PC-9 (cell line): ENCODE measurements at regions not wholly inside any gene's neighbourhood (a gene's known extent, or its start where the extent isn't known, plus 50 kb on each side); places are given as distances from the start of the nearest gene placed in this dataset.

Experiments used
- BruUV-seq: library from RNA; stranded (reverse); fragments of 400-500 nt; replicated peaks from 2 replicates; lab custom pipeline; 2021; lab: Mats Ljungman, UMichigan
- CTCF ChIA-PET: fragments of 300-600 bp; sonication (Branson Sonifier 250); formaldehyde crosslinking; loops from one replicate; lab custom pipeline; 2022; ENCODE audit warnings: antibody characterized with exemption; lab: Charles Lee
- POLR2A ChIA-PET: fragments of 300-600 bp; sonication (Branson Sonifier 250); formaldehyde crosslinking; loops from one replicate; lab custom pipeline; 2022; ENCODE audit warnings: antibody characterized with exemption; ENCODE audit not compliant: unreplicated experiment; lab: Charles Lee
- DNase-seq, 2 experiments: peaks; one replicate each; pipeline versions ENCODE4 v3.0.0 to v3.0.0-alpha.2; 2015 to 2022; ENCODE audit warnings: mixed read lengths in 1 of 2
- H2AFZ ChIP-seq: fragments of 200-600 bp; sonication (generic); 2 replicates; pipeline ENCODE4 v1.8.1; 2017; ENCODE audit warnings: antibody characterized with exemption
- H3F3A ChIP-seq: fragments of 200-600 bp; sonication (generic); 2 replicates; pipeline ENCODE4 v1.8.1; 2017; ENCODE audit warnings: antibody characterized with exemption, mild to moderate bottlenecking, low read depth; ENCODE audit not compliant: insufficient read depth
- H3K27ac ChIP-seq: fragments of 200-600 bp; sonication (generic); 2 replicates; pipeline ENCODE4 v1.6.1; 2016; ENCODE audit warnings: mixed run types
- H3K27me3 ChIP-seq: fragments of 200-600 bp; sonication (generic); 2 replicates; pipeline ENCODE4 v1.6.1; 2016; ENCODE audit warnings: low read depth, mixed run types; ENCODE audit not compliant: insufficient read depth
- H3K36me3 ChIP-seq: fragments of 200-600 bp; sonication (generic); 2 replicates; pipeline ENCODE4 v1.6.1; 2016; ENCODE audit warnings: low read depth, mixed run types
- H3K4me1 ChIP-seq: fragments of 200-600 bp; sonication (generic); replicated peaks from 2 replicates; pipeline ENCODE4 v1.6.1; 2016; ENCODE audit warnings: mixed run types; ENCODE audit not compliant: insufficient read depth
- H3K4me2 ChIP-seq: fragments of 200-600 bp; sonication (generic); 2 replicates; pipeline ENCODE4 v1.6.1; 2017; ENCODE audit warnings: mixed run types
- H3K4me3 ChIP-seq: fragments of 200-600 bp; sonication (generic); 2 replicates; pipeline ENCODE4 v1.6.1; 2016; ENCODE audit warnings: mixed run types
- H3K79me2 ChIP-seq: fragments of 200-600 bp; sonication (generic); 2 replicates; pipeline ENCODE4 v1.6.1; 2017; ENCODE audit warnings: low read depth, mixed run types
- H3K9me2 ChIP-seq: fragments of 200-600 bp; sonication (generic); 2 replicates; pipeline ENCODE4 v1.8.1; 2017; ENCODE audit warnings: mild to moderate bottlenecking; ENCODE audit not compliant: insufficient read depth
- H3K9me3 ChIP-seq: fragments of 200-600 bp; sonication (generic); 2 replicates; pipeline ENCODE4 v1.8.1; 2016; ENCODE audit warnings: low read depth; ENCODE audit not compliant: insufficient read depth
- H4K20me1 ChIP-seq: fragments of 200-600 bp; sonication (generic); 2 replicates; pipeline ENCODE4 v1.8.1; 2017; ENCODE audit not compliant: insufficient read depth
- CTCF ChIP-seq: fragments of 200-600 bp; sonication (generic); conservative IDR thresholded peaks from 2 replicates; pipeline ENCODE4 v1.6.1; 2017; ENCODE audit warnings: mixed run types, antibody characterized with exemption, mild to moderate bottlenecking, moderate library complexity
- EZH2 ChIP-seq: fragments of 200-600 bp; sonication (generic); IDR thresholded peaks from 2 replicates; pipeline ENCODE4 v1.8.0; 2017; ENCODE audit warnings: antibody characterized with exemption, low read depth
- intact Hi-C: fragments of 100-400 bp; cut with micrococcal nuclease; formaldehyde crosslinking; loops from one replicate; pipeline ENCODE4 v1.10.0; 2022; ENCODE audit not compliant: unreplicated experiment

DNA sequence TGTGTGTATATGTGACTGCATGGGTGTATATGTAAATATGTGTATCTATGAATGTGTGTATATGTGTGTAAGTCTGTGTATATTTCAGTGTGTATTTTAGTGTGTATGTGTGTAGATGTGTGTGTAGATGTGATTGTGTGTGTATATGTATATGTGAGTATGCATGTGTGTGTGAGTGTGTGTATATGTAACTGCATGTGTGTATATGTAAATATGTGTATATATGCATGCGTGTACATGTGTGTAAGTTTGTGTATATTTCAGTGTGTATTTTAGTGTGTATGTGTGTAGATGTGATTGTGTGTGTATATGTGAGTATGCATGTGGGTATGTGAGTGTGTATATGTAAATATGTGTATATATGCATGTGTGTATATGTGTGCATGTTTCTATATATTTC, 169.9 kb downstream of the MN1 start:
- Histone ChIP-seq H3K4me2 (no peak overlapping the region), H4K20me1 (no peaks in the 10 kb centered on the region), H3K27me3 (no peaks in the 10 kb centered on the region), H3K4me3 (no peak overlapping the region), H2AFZ (no peak overlapping the region), H3K79me2 (no peaks in the 10 kb centered on the region), H3K9me2 (no peaks in the 10 kb centered on the region), H3K27ac (no peak overlapping the region), H3F3A (peaks cover 25% of the 10 kb centered on the region; the same call in 1 of the 2 replicates), H3K4me1 (peaks cover 27% of the 10 kb centered on the region), H3K36me3 (no peaks in the 10 kb centered on the region), H3K9me3 (no peaks in the 10 kb centered on the region; the same call in 1 of the 2 replicates)
- CTCF ChIA-PET = no interaction called here
- DNase-seq = no peak
- BruUV-seq = no TSS peak
- POLR2A ChIA-PET = no interaction called here
- intact Hi-C loops = no loop called here
- TF ChIP-seq EZH2 = no peak
- TF ChIP-seq CTCF = no peak

DNA sequence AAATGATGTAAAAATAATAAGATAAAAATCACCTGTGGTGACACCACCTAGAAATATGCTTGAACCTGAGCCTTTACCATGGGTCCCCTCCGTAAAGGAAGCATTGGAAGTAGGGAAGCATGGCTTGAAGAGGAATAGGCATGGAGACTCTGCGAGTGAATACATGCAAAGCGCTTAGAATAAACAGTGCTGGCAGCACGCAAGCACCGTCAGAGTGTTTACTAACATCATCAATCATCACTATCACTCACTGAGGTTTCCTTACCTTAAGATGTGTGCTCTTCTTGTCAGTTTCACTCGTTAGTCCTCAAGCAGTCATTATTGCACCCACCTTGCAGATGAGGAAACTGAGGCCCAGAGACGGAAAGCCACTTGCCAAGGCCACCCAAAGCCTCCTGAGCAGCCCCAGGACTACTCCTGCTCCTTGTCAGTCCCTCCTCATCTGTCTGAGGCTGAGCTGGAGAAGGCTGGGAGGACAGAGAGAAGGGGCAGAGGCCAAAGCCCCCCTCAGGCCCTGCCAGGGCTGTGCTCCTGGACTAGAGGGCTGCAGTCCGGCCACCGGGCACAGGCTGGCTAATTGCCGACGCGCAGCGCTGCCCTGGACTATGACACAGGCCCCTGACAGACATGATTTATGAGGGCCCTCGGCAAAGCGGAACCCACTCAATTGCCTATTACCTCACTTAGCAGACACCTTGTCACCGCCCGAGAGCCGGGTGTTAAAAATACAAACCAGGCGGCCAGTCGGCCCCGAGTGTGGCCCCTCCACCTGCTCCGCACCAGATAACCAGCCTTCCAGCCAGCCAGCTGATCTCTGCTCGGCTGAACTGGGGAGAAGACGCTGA, 168.9 kb downstream of the MN1 start:
- H4K20me1 ChIP-seq = no peaks in the 10 kb centered on the region
- no peaks in the 10 kb centered on the region for H3K27me3 ChIP-seq
- H3K27ac ChIP-seq = no peak overlapping the region
- peaks cover 22% of the 10 kb centered on the region for H3K4me1 ChIP-seq
- H3K79me2 ChIP-seq = no peaks in the 10 kb centered on the region
- BruUV-seq = no TSS peak
- TF ChIP-seq CTCF (no peak), EZH2 (no peak)
- no peak overlapping the region for H2AFZ ChIP-seq
- no peaks in the 10 kb centered on the region for H3K9me2 ChIP-seq
- ChIA-PET POLR2A (no interaction called here), CTCF (interaction anchor here (0.6 kb wide), 1 partner anchor 38 kb away, joined by 3 read pairs; no protein-coding TSS in a partner anchor)
- no peak overlapping the region for H3K4me3 ChIP-seq
- no peak overlapping the region for H3K4me2 ChIP-seq
- H3K36me3 ChIP-seq = no peaks in the 10 kb centered on the region
- peak in 1 of 2 experiments; percentile 12 for DNase-seq
- peaks cover 25% of the 10 kb centered on the region; the same call in 1 of the 2 replicates for H3F3A ChIP-seq
- intact Hi-C loops = no loop called here
- no peaks in the 10 kb centered on the region; the same call in 1 of the 2 replicates for H3K9me3 ChIP-seq

GRCh38 chr22:27633296-27633871, 168.2 kb downstream of the MN1 start:
- intact Hi-C loops = no loop called here
- Histone ChIP-seq H3K4me1 (peaks cover 18% of the 10 kb centered on the region), H3K27ac (no peak overlapping the region), H3K9me3 (no peaks in the 10 kb centered on the region), H4K20me1 (no peaks in the 10 kb centered on the region), H3K36me3 (no peaks in the 10 kb centered on the region), H3K79me2 (no peaks in the 10 kb centered on the region), H2AFZ (no peak overlapping the region), H3K4me3 (no peak overlapping the region), H3F3A (peaks cover 24% of the 10 kb centered on the region; the same call in 1 of the 2 replicates), H3K27me3 (no peaks in the 10 kb centered on the region), H3K4me2 (no peak overlapping the region), H3K9me2 (no peaks in the 10 kb centered on the region)
- ChIA-PET POLR2A (no interaction called here), CTCF (interaction anchor here (0.6 kb wide), 1 partner anchor 38 kb away, joined by 3 read pairs; no protein-coding TSS in a partner anchor)
- TF ChIP-seq CTCF (no peak), EZH2 (no peak)
- BruUV-seq = no TSS peak
- DNase-seq = no peak
